ENCODE measurements at regions not wholly inside any gene's neighbourhood (a gene's known extent, or its start where the extent isn't known, plus 50 kb on each side); places are given as distances from the start of the nearest gene placed in this dataset.
"Not testable (repeated sequence)": the region's sequence is repeated elsewhere in the genome, so short reads cannot be mapped to it uniquely, and the experiment has no call there.

- TF ChIP-seq MEF2B (IDR thresholded peaks at IDR 0.05; ENCODE audit: partially characterized antibody, poor library complexity, severe bottlenecking) (no peak), SP1 (IDR thresholded peaks at IDR 0.05; ENCODE audit: low read depth, low read length) (no peak)
Measured at GRCh38 chr5:82509762-82510161, 231.6 kb upstream of the RPS23 start (continued).

GRCh38 chr5:82506390-82506789, 228.2 kb upstream of the RPS23 start:
- H2AFZ ChIP-seq (ENCODE audit: control insufficient read depth, low read depth, low read length); POLR2A ChIA-PET; DNase-seq (ENCODE audit: low read depth, low spot score); H3K4me3 ChIP-seq; BruUV-seq (replicated peaks); CTCF ChIA-PET; ATAC-seq; FAIRE-seq; H3K79me2 ChIP-seq (ENCODE audit: control insufficient read depth, insufficient read depth, low read length); H3K27ac ChIP-seq (ENCODE audit: control insufficient read depth, insufficient read depth); H3K4me1 ChIP-seq (ENCODE audit: control insufficient read depth, insufficient read depth, low read length); H4K20me1 ChIP-seq (ENCODE audit: control insufficient read depth, insufficient read depth); H3K36me3 ChIP-seq (ENCODE audit: control insufficient read depth in 2 of 2, insufficient read depth in 2 of 2, low read length in 1 of 2); H3K27me3 ChIP-seq (replicated peaks in 1 of 2; ENCODE audit: control insufficient read depth in 2 of 2, insufficient read depth in 2 of 2, low read length in 1 of 2); in situ Hi-C loops (cut with MboI); H3K9me3 ChIP-seq (replicated peaks; ENCODE audit: control insufficient read depth, insufficient read depth, low read length); intact Hi-C loops (cut with micrococcal nuclease; ENCODE audit: unreplicated experiment); H3K9ac ChIP-seq (ENCODE audit: control insufficient read depth, insufficient read depth, low read length); H3K4me2 ChIP-seq (ENCODE audit: control insufficient read depth, insufficient read depth); RAD21 ChIA-PET (ENCODE audit: unreplicated experiment): not testable (repeated sequence)
- WGBS (ENCODE audit: insufficient coverage, insufficient replicate concordance, low lambda C conversion rate, missing lambda C conversion rate): 16% methylated on average over 2 of the region's 3 CpGs
- SMC1A ChIA-PET (ENCODE audit: uncharacterized antibody, unreplicated experiment): interaction anchor here (1.0 kb wide), 1 partner anchor 7 kb away, joined by 3 read pairs; no protein-coding TSS in a partner anchor

GRCh38 chr5:82499725-82500244, 221.6 kb upstream of the RPS23 start:
- in situ Hi-C loops (cut with MboI) (no loop called here), intact Hi-C loops (cut with micrococcal nuclease; ENCODE audit: unreplicated experiment) (loop anchor here (5.0 to 10.0 kb wide), 2 partner anchors 65 to 147 kb away; no protein-coding TSS in a partner anchor)
- ChIA-PET POLR2A (interaction anchor here (0.6 kb wide), 1 partner anchor 29 kb away, joined by 3 read pairs; no protein-coding TSS in a partner anchor), SMC1A (ENCODE audit: uncharacterized antibody, unreplicated experiment) (interaction anchor here (0.6 to 1.3 kb wide), 4 partner anchors 7 to 725 kb away, joined by 3 to 6 read pairs (median 3); no protein-coding TSS in a partner anchor), CTCF (interaction anchor here (0.6 kb wide), 1 partner anchor 8 kb away, joined by 3 read pairs; no protein-coding TSS in a partner anchor), RAD21 (ENCODE audit: unreplicated experiment) (no interaction called here)
- ATAC-seq (no peak), DNase-seq (ENCODE audit: low read depth, low spot score) (no peak), FAIRE-seq (no peak)
- WGBS (ENCODE audit: insufficient coverage, insufficient replicate concordance, low lambda C conversion rate, missing lambda C conversion rate): 83% methylated on average over 2 of the region's 2 CpGs
- Histone ChIP-seq H3K27me3 (replicated peaks in 1 of 2; ENCODE audit: control insufficient read depth in 2 of 2, insufficient read depth in 2 of 2, low read length in 1 of 2) (no peaks in the 10 kb centered on the region), H3K4me2 (ENCODE audit: control insufficient read depth, insufficient read depth) (no peak overlapping the region), H4K20me1 (ENCODE audit: control insufficient read depth, insufficient read depth) (no peaks in the 10 kb centered on the region), H3K27ac (ENCODE audit: control insufficient read depth, insufficient read depth) (no peak overlapping the region), H3K4me1 (ENCODE audit: control insufficient read depth, insufficient read depth, low read length) (no peaks in the 10 kb centered on the region), H3K4me3 (no peak overlapping the region), H3K36me3 (ENCODE audit: control insufficient read depth in 2 of 2, insufficient read depth in 2 of 2, low read length in 1 of 2) (no peaks in the 10 kb centered on the region), H3K9ac (ENCODE audit: control insufficient read depth, insufficient read depth, low read length) (no peak overlapping the region), H3K79me2 (ENCODE audit: control insufficient read depth, insufficient read depth, low read length) (no peaks in the 10 kb centered on the region), H3K9me3 (replicated peaks; ENCODE audit: control insufficient read depth, insufficient read depth, low read length) (no peaks in the 10 kb centered on the region), H2AFZ (ENCODE audit: control insufficient read depth, low read depth, low read length) (no peak overlapping the region)
- TF ChIP-seq TAF1 (IDR thresholded peaks at IDR 0.05; ENCODE audit: borderline replicate concordance, low read depth, low read length): no peak
- TF ChIP-seq STAT1 (conservative IDR thresholded peaks at IDR 0.05): no peak
- no peak for TF ChIP-seq ZBTB40 (IDR thresholded peaks at IDR 0.05; ENCODE audit: borderline replicate concordance)
- BruUV-seq (replicated peaks): no TSS peak

Measured in GM12878 (cell line).